Adrenal gland (tissue), 9 donors: ENCODE measurements at regions not wholly inside any gene's neighbourhood (a gene's known extent, or its start where the extent isn't known, plus 50 kb on each side); places are given as distances from the start of the nearest gene placed in this dataset.

ENCODE experiments used
- DNase-seq, 7 donors: peaks; one replicate each; pipeline ENCODE4 v3.0.0-alpha.2; 2019 to 2020
- H3K27ac ChIP-seq, 5 donors: fragments of 200-600 bp; sonication (generic) in 4 of 5; 1 replicate in 3 of 5; 2 replicates in 2 of 5; pipeline versions ENCODE4 v1.5.1 to v1.8.0; 2016 to 2020; ENCODE audit warnings: mild to moderate bottlenecking in 1 of 5
- H3K27me3 ChIP-seq: fragments of 200-600 bp; 2 replicates; pipeline ENCODE4 v1.8.0; 2021
- H3K36me3 ChIP-seq, 2 donors: fragments of 200-600 bp; replicated peaks in 1 of 2; 1 replicate in 1 of 2; 2 replicates in 1 of 2; pipeline versions ENCODE4 v1.5.1 to v1.8.0; 2018 to 2022
- H3K4me1 ChIP-seq, 2 donors: fragments of 200-600 bp; replicated peaks in 1 of 2; 1 replicate in 1 of 2; 2 replicates in 1 of 2; pipeline versions ENCODE4 v1.5.1 to v1.8.0; 2018 to 2021
- H3K4me3 ChIP-seq, 4 donors: fragments of 200-600 bp; sonication (generic) in 3 of 4; one replicate each; pipeline ENCODE4 v1.5.1; 2016 to 2018
- H3K9me3 ChIP-seq, 3 donors: fragments of 200-600 bp; sonication (generic) in 1 of 3; replicated peaks in 1 of 3; 1 replicate in 2 of 3; 2 replicates in 1 of 3; pipeline versions ENCODE4 v1.5.1 to v1.8.0; 2016 to 2021
- CTCF ChIP-seq, 6 experiments: fragments of 450-650 bp in 4 of 6; fragments of 200-600 bp in 2 of 6; sonication (generic) in 1 of 6; IDR thresholded peaks; 1 replicate in 5 of 6; 2 replicates in 1 of 6; pipeline versions ENCODE4 v1.5.1 to v1.8.0; 2016 to 2021; ENCODE audit warnings: antibody characterized with exemption in 6 of 6, mild to moderate bottlenecking in 2 of 6, moderate library complexity in 1 of 6
- POLR2A ChIP-seq, 2 donors: fragments of 450-650 bp; IDR thresholded peaks; one replicate each; pipeline ENCODE4 v1.6.1; 2017; ENCODE audit warnings: antibody characterized with exemption in 2 of 2, mild to moderate bottlenecking in 2 of 2, moderate library complexity in 1 of 2
- WGBS, 4 donors: extraction: QIAGEN DNeasy Blood & Tissue Kit in 2 of 4; methylation state at CpG; one replicate each; pipeline versions ENCODE4 v1.1.5 to v1.1.7; 2013 to 2017; 5-methylcytosine and 5-hydroxymethylcytosine counted together
- intact Hi-C, 2 donors: fragments of 100-400 bp; cut with DNase I; formaldehyde crosslinking; loops; one replicate each; pipeline versions ENCODE4 v1.14.1 to v1.15.0; 2022 to 2023
- donor health status: healthy with polysubstance abuse.
- donor health status: Bipolar disorder and iron deficiency.
- donor health status: DM: yes; HTN: yes; CAD: no.
- donor health status: DM: no; HTN: no; CAD: no.
- donor health status: DM: no; HTN: no; CAD: no.

- Histone ChIP-seq H3K9me3 (no peaks in the 10 kb centered on the region), H3K36me3 (no peaks in the 10 kb centered on the region), H3K4me1 (no peaks in the 10 kb centered on the region), H3K4me3 (no peak overlapping the region), H3K27ac (no peak overlapping the region), H3K27me3 (no peaks in the 10 kb centered on the region)
- intact Hi-C loops, result no loop called here
- TF ChIP-seq POLR2A (IDR thresholded peaks at IDR 0.05) (no peak), CTCF (IDR thresholded peaks at IDR 0.05) (no peak)
- no peak for DNase-seq
- 84 to 91% (median 89%) methylated on average over 4 of the region's 4 CpGs for WGBS, 4 donors
Measured at GRCh38 chr1:195251900-195252299, 1356.3 kb downstream of the KCNT2 start.

GRCh38 chr1:195243492-195243891, 1364.7 kb downstream of the KCNT2 start:
- Histone ChIP-seq H3K9me3 (no peaks in the 10 kb centered on the region), H3K36me3 (no peaks in the 10 kb centered on the region), H3K27me3 (no peaks in the 10 kb centered on the region), H3K27ac (no peak overlapping the region), H3K4me1 (no peaks in the 10 kb centered on the region), H3K4me3 (no peak overlapping the region)
- no peak for DNase-seq
- TF ChIP-seq POLR2A (IDR thresholded peaks at IDR 0.05), result no peak
- no peak for TF ChIP-seq CTCF (IDR thresholded peaks at IDR 0.05)
- WGBS, 4 donors, result 85 to 90% (median 86%) methylated on average over 3 of the region's 3 CpGs
- intact Hi-C loops, result no loop called here

- 80 to 93% (median 83%) methylated on average over 3 of the region's 3 CpGs for WGBS, 4 donors
- Histone ChIP-seq H3K36me3 (no peaks in the 10 kb centered on the region), H3K27me3 (no peaks in the 10 kb centered on the region), H3K4me3 (no peak overlapping the region), H3K27ac (no peak overlapping the region), H3K9me3 (no peaks in the 10 kb centered on the region), H3K4me1 (no peaks in the 10 kb centered on the region)
- DNase-seq, result no peak
- intact Hi-C loops, result no loop called here
- no peak for TF ChIP-seq CTCF (IDR thresholded peaks at IDR 0.05)
- no peak for TF ChIP-seq POLR2A (IDR thresholded peaks at IDR 0.05)
Measured at GRCh38 chr1:195241066-195241465, 1367.2 kb downstream of the KCNT2 start.

- H3K9me3 ChIP-seq, result no peaks in the 10 kb centered on the region
- H3K27ac ChIP-seq, result no peak overlapping the region
- no peaks in the 10 kb centered on the region for H3K4me1 ChIP-seq
- H3K27me3 ChIP-seq, result no peaks in the 10 kb centered on the region
- H3K4me3 ChIP-seq, result no peak overlapping the region
- no peaks in the 10 kb centered on the region for H3K36me3 ChIP-seq
- no peak for TF ChIP-seq CTCF (IDR thresholded peaks at IDR 0.05)
- no peak for TF ChIP-seq POLR2A (IDR thresholded peaks at IDR 0.05)
- DNase-seq, result no peak
- WGBS, 4 donors, result 87 to 96% (median 92%) methylated on average over 4 to 7 of the region's 7 CpGs
- intact Hi-C loops, result no loop called here
Measured at GRCh38 chr1:195238313-195238712, 1369.9 kb downstream of the KCNT2 start.
